ENCODE measurements at regions not wholly inside any gene's neighbourhood (a gene's known extent, or its start where the extent isn't known, plus 50 kb on each side); places are given as distances from the start of the nearest gene placed in this dataset.

GRCh38 chr2:155965415-155966063 lies 367.0 kb downstream of the NR4A2 start:
- Histone ChIP-seq H3K4me1 (ENCODE audit: control insufficient read depth in 2 of 2, insufficient read depth in 1 of 2, low read depth in 1 of 2, low read length in 2 of 2) (no peaks in the 10 kb centered on the region), H3K9ac (ENCODE audit: low read depth, low read length, poor library complexity) (no peak overlapping the region), H3K27ac (replicated peaks; ENCODE audit: low read length) (no peak overlapping the region), H3K14ac (ENCODE audit: low read length) (no peak overlapping the region), H2AFZ (ENCODE audit: low read length) (no peak overlapping the region), H4K8ac (ENCODE audit: low read depth, low read length) (no peak overlapping the region), H2BK15ac (ENCODE audit: low read length) (no peak overlapping the region), H3K4ac (ENCODE audit: low read length) (no peak overlapping the region), H3K23ac (ENCODE audit: low read depth, low read length, poor library complexity) (no peak overlapping the region), H3K4me2 (ENCODE audit: insufficient read depth, low read length, poor library complexity, severe bottlenecking) (no peak overlapping the region), H3K27me3 (ENCODE audit: control insufficient read depth in 3 of 3, insufficient read depth in 3 of 3, low read depth in 1 of 3, low read length in 3 of 3) (no peaks in the 10 kb centered on the region), H3K36me3 (replicated peaks in 1 of 2; ENCODE audit: control insufficient read depth in 2 of 2, insufficient read depth in 2 of 2, low read length in 2 of 2) (no peaks in the 10 kb centered on the region), H2BK5ac (ENCODE audit: low read length) (no peak overlapping the region), H4K91ac (ENCODE audit: low read depth, low read length, poor library complexity) (no peak overlapping the region), H2BK12ac (ENCODE audit: low read length) (no peak overlapping the region), H3K79me1 (ENCODE audit: low read depth, low read length) (no peaks in the 10 kb centered on the region), H3K4me3 (ENCODE audit: low read length in 2 of 2) (no peak overlapping the region), H2BK120ac (ENCODE audit: low read depth, low read length) (no peak overlapping the region), H3K9me3 (replicated peaks in 1 of 2; ENCODE audit: control insufficient read depth in 2 of 2, insufficient read depth in 1 of 2, low read depth in 1 of 2, low read length in 2 of 2) (no peaks in the 10 kb centered on the region), H3K18ac (ENCODE audit: low read length) (no peak overlapping the region), H2AK5ac (ENCODE audit: low read depth, low read length) (no peak overlapping the region)
- DNase-seq (ENCODE audit: low spot score) = no peak
- no CpG with 5 or more reads among the region's 14 CpGs for WGBS, 2 donors (ENCODE audit: extremely low coverage in 2 of 2, insufficient read length in 2 of 2, insufficient replicate concordance in 1 of 2)

GRCh38 chr2:155961641-155962040 lies 370.9 kb downstream of the NR4A2 start:
- no peaks in the 10 kb centered on the region for H3K79me1 ChIP-seq (ENCODE audit: low read depth, low read length)
- no peak overlapping the region for H3K4me2 ChIP-seq (ENCODE audit: insufficient read depth, low read length, poor library complexity, severe bottlenecking)
- H2BK15ac ChIP-seq (ENCODE audit: low read length) = no peak overlapping the region
- H3K23ac ChIP-seq (ENCODE audit: low read depth, low read length, poor library complexity) = no peak overlapping the region
- H3K4ac ChIP-seq (ENCODE audit: low read length) = no peak overlapping the region
- no peak overlapping the region for H3K4me3 ChIP-seq (ENCODE audit: low read length in 2 of 2)
- no peak overlapping the region for H2BK12ac ChIP-seq (ENCODE audit: low read length)
- no peak overlapping the region for H3K27ac ChIP-seq (replicated peaks; ENCODE audit: low read length)
- no peak overlapping the region for H2AK5ac ChIP-seq (ENCODE audit: low read depth, low read length)
- no peak overlapping the region for H3K14ac ChIP-seq (ENCODE audit: low read length)
- no peaks in the 10 kb centered on the region for H3K9me3 ChIP-seq (replicated peaks in 1 of 2; ENCODE audit: control insufficient read depth in 2 of 2, insufficient read depth in 1 of 2, low read depth in 1 of 2, low read length in 2 of 2)
- no peak for DNase-seq (ENCODE audit: low spot score)
- H2BK120ac ChIP-seq (ENCODE audit: low read depth, low read length) = no peak overlapping the region
- no peak overlapping the region for H4K8ac ChIP-seq (ENCODE audit: low read depth, low read length)
- H2AFZ ChIP-seq (ENCODE audit: low read length) = no peak overlapping the region
- no peak overlapping the region for H3K18ac ChIP-seq (ENCODE audit: low read length)
- no peak overlapping the region for H3K9ac ChIP-seq (ENCODE audit: low read depth, low read length, poor library complexity)
- no peak overlapping the region for H4K91ac ChIP-seq (ENCODE audit: low read depth, low read length, poor library complexity)
- H3K27me3 ChIP-seq (ENCODE audit: control insufficient read depth in 3 of 3, insufficient read depth in 3 of 3, low read depth in 1 of 3, low read length in 3 of 3) = no peaks in the 10 kb centered on the region
- H2BK5ac ChIP-seq (ENCODE audit: low read length) = no peak overlapping the region
- H3K4me1 ChIP-seq (ENCODE audit: control insufficient read depth in 2 of 2, insufficient read depth in 1 of 2, low read depth in 1 of 2, low read length in 2 of 2) = no peaks in the 10 kb centered on the region
- WGBS, 2 donors (ENCODE audit: extremely low coverage in 2 of 2, insufficient read length in 2 of 2, insufficient replicate concordance in 1 of 2) = no CpG with 5 or more reads among the region's 4 CpGs
- H3K36me3 ChIP-seq (replicated peaks in 1 of 2; ENCODE audit: control insufficient read depth in 2 of 2, insufficient read depth in 2 of 2, low read length in 2 of 2) = no peaks in the 10 kb centered on the region

- H3K27ac ChIP-seq (replicated peaks; ENCODE audit: low read length) = no peak overlapping the region
- no peak overlapping the region for H3K4me2 ChIP-seq (ENCODE audit: insufficient read depth, low read length, poor library complexity, severe bottlenecking)
- no peak overlapping the region for H4K8ac ChIP-seq (ENCODE audit: low read depth, low read length)
- no peak overlapping the region for H3K4me3 ChIP-seq (ENCODE audit: low read length in 2 of 2)
- no peaks in the 10 kb centered on the region for H3K9me3 ChIP-seq (replicated peaks in 1 of 2; ENCODE audit: control insufficient read depth in 2 of 2, insufficient read depth in 1 of 2, low read depth in 1 of 2, low read length in 2 of 2)
- H3K36me3 ChIP-seq (replicated peaks in 1 of 2; ENCODE audit: control insufficient read depth in 2 of 2, insufficient read depth in 2 of 2, low read length in 2 of 2) = no peaks in the 10 kb centered on the region
- WGBS, 2 donors (ENCODE audit: extremely low coverage in 2 of 2, insufficient read length in 2 of 2, insufficient replicate concordance in 1 of 2) = no CpG with 5 or more reads among the region's 2 CpGs
- no peak for DNase-seq (ENCODE audit: low spot score)
- H3K79me1 ChIP-seq (ENCODE audit: low read depth, low read length) = no peaks in the 10 kb centered on the region
- H3K4ac ChIP-seq (ENCODE audit: low read length) = no peak overlapping the region
- no peaks in the 10 kb centered on the region for H3K27me3 ChIP-seq (ENCODE audit: control insufficient read depth in 3 of 3, insufficient read depth in 3 of 3, low read depth in 1 of 3, low read length in 3 of 3)
- H3K9ac ChIP-seq (ENCODE audit: low read depth, low read length, poor library complexity) = no peak overlapping the region
- H4K91ac ChIP-seq (ENCODE audit: low read depth, low read length, poor library complexity) = no peak overlapping the region
- H2BK120ac ChIP-seq (ENCODE audit: low read depth, low read length) = no peak overlapping the region
- no peak overlapping the region for H2BK15ac ChIP-seq (ENCODE audit: low read length)
- no peak overlapping the region for H3K18ac ChIP-seq (ENCODE audit: low read length)
- H2BK5ac ChIP-seq (ENCODE audit: low read length) = no peak overlapping the region
- no peak overlapping the region for H3K14ac ChIP-seq (ENCODE audit: low read length)
- no peak overlapping the region for H3K23ac ChIP-seq (ENCODE audit: low read depth, low read length, poor library complexity)
- H3K4me1 ChIP-seq (ENCODE audit: control insufficient read depth in 2 of 2, insufficient read depth in 1 of 2, low read depth in 1 of 2, low read length in 2 of 2) = no peaks in the 10 kb centered on the region
- H2AK5ac ChIP-seq (ENCODE audit: low read depth, low read length) = no peak overlapping the region
- H2AFZ ChIP-seq (ENCODE audit: low read length) = no peak overlapping the region
- H2BK12ac ChIP-seq (ENCODE audit: low read length) = no peak overlapping the region
Observed at GRCh38 chr2:155958834-155959233, 373.7 kb downstream of the NR4A2 start.

GRCh38 chr2:155947069-155947468 lies 385.5 kb downstream of the NR4A2 start:
- H2AK5ac ChIP-seq (ENCODE audit: low read depth, low read length) = no peak overlapping the region
- no peak for DNase-seq (ENCODE audit: low spot score)
- H3K9me3 ChIP-seq (replicated peaks in 1 of 2; ENCODE audit: control insufficient read depth in 2 of 2, insufficient read depth in 1 of 2, low read depth in 1 of 2, low read length in 2 of 2) = no peaks in the 10 kb centered on the region
- no peak overlapping the region for H3K23ac ChIP-seq (ENCODE audit: low read depth, low read length, poor library complexity)
- H2AFZ ChIP-seq (ENCODE audit: low read length) = no peak overlapping the region
- WGBS, 2 donors (ENCODE audit: extremely low coverage in 2 of 2, insufficient read length in 2 of 2, insufficient replicate concordance in 1 of 2) = no CpG with 5 or more reads among the region's 3 CpGs
- no peak overlapping the region for H3K27ac ChIP-seq (replicated peaks; ENCODE audit: low read length)
- no peak overlapping the region for H3K14ac ChIP-seq (ENCODE audit: low read length)
- no peak overlapping the region for H3K4ac ChIP-seq (ENCODE audit: low read length)
- no peak overlapping the region for H2BK12ac ChIP-seq (ENCODE audit: low read length)
- no peak overlapping the region for H4K91ac ChIP-seq (ENCODE audit: low read depth, low read length, poor library complexity)
- H3K9ac ChIP-seq (ENCODE audit: low read depth, low read length, poor library complexity) = no peak overlapping the region
- no peaks in the 10 kb centered on the region for H3K4me1 ChIP-seq (ENCODE audit: control insufficient read depth in 2 of 2, insufficient read depth in 1 of 2, low read depth in 1 of 2, low read length in 2 of 2)
- no peak overlapping the region for H2BK15ac ChIP-seq (ENCODE audit: low read length)
- no peak overlapping the region for H3K4me2 ChIP-seq (ENCODE audit: insufficient read depth, low read length, poor library complexity, severe bottlenecking)
- H4K8ac ChIP-seq (ENCODE audit: low read depth, low read length) = no peak overlapping the region
- H2BK120ac ChIP-seq (ENCODE audit: low read depth, low read length) = no peak overlapping the region
- no peaks in the 10 kb centered on the region for H3K79me1 ChIP-seq (ENCODE audit: low read depth, low read length)
- no peaks in the 10 kb centered on the region for H3K36me3 ChIP-seq (replicated peaks in 1 of 2; ENCODE audit: control insufficient read depth in 2 of 2, insufficient read depth in 2 of 2, low read length in 2 of 2)
- no peak overlapping the region for H3K18ac ChIP-seq (ENCODE audit: low read length)
- no peak overlapping the region for H2BK5ac ChIP-seq (ENCODE audit: low read length)
- no peak overlapping the region for H3K4me3 ChIP-seq (ENCODE audit: low read length in 2 of 2)
- H3K27me3 ChIP-seq (ENCODE audit: control insufficient read depth in 3 of 3, insufficient read depth in 3 of 3, low read depth in 1 of 3, low read length in 3 of 3) = no peaks in the 10 kb centered on the region

All from neuronal stem cell (in vitro differentiated cells).